Keratinocyte (primary cell): ENCODE measurements at regions not wholly inside any gene's neighbourhood (a gene's known extent, or its start where the extent isn't known, plus 50 kb on each side); places are given as distances from the start of the nearest gene placed in this dataset.

ENCODE experiments used
- DNase-seq: peaks from one replicate; pipeline ENCODE4 v3.0.0-alpha.2; 2011; ENCODE audit warnings: low read depth, missing footprints, low spot score
- FAIRE-seq: peaks from 2 replicates; lab custom pipeline; 2011; peaks lifted over from hg19 to GRCh38; lab: Jason Lieb, UNC
- H2AFZ ChIP-seq: 2 replicates; pipeline ENCODE4 v1.6.0; 2012; ENCODE audit warnings: low read length, control low read depth, inconsistent platforms; ENCODE audit not compliant: control insufficient read depth
- H3K27ac ChIP-seq: 2 replicates; pipeline ENCODE4 v1.5.1; 2011; ENCODE audit warnings: low read length; ENCODE audit not compliant: control insufficient read depth, insufficient read depth
- H3K27me3 ChIP-seq: 3 replicates; pipeline ENCODE4 v1.6.0; 2011; ENCODE audit warnings: low read length; ENCODE audit not compliant: control insufficient read depth, insufficient read depth; ENCODE audit errors: extremely low read depth
- H3K36me3 ChIP-seq, 2 experiments: 2 replicates in 1 of 2; 3 replicates in 1 of 2; pipeline ENCODE4 v1.5.1; 2011; ENCODE audit warnings: low read length in 2 of 2, mild to moderate bottlenecking in 1 of 2; ENCODE audit not compliant: control insufficient read depth in 2 of 2, insufficient read depth in 2 of 2; ENCODE audit errors: extremely low read depth in 1 of 2
- H3K4me1 ChIP-seq: 3 replicates; pipeline ENCODE4 v1.5.1; 2011; ENCODE audit warnings: low read length; ENCODE audit not compliant: control insufficient read depth, insufficient read depth; ENCODE audit errors: extremely low read depth
- H3K4me2 ChIP-seq: 3 replicates; pipeline ENCODE4 v1.6.0; 2011; ENCODE audit warnings: low read depth, low read length; ENCODE audit not compliant: control insufficient read depth, insufficient read depth; ENCODE audit errors: extremely low read depth
- H3K4me3 ChIP-seq, 3 experiments: fragments of 200-600 bp in 1 of 3; sonication (generic) in 1 of 3; 2 replicates in 2 of 3; 3 replicates in 1 of 3; pipeline ENCODE4 v1.5.1; 2011 to 2016; ENCODE audit warnings: low read length in 3 of 3, mild to moderate bottlenecking in 3 of 3, control low read depth in 2 of 3, inconsistent platforms in 1 of 3, low read depth in 1 of 3, mixed read lengths in 1 of 3, mixed run types in 1 of 3, moderate library complexity in 1 of 3; ENCODE audit not compliant: control insufficient read depth in 2 of 3, insufficient read depth in 2 of 3; ENCODE audit errors: extremely low read depth in 1 of 3
- H3K79me2 ChIP-seq: 2 replicates; pipeline ENCODE4 v1.6.0; 2012; ENCODE audit warnings: low read length; ENCODE audit not compliant: control insufficient read depth, insufficient read depth
- H3K9ac ChIP-seq: 3 replicates; pipeline ENCODE4 v1.6.0; 2011; ENCODE audit warnings: low read length; ENCODE audit not compliant: control insufficient read depth, insufficient read depth; ENCODE audit errors: extremely low read depth
- H3K9me1 ChIP-seq: 3 replicates; pipeline ENCODE4 v1.6.0; 2011; ENCODE audit warnings: low read length; ENCODE audit not compliant: control insufficient read depth, insufficient read depth; ENCODE audit errors: extremely low read depth
- H3K9me3 ChIP-seq: 2 replicates; pipeline ENCODE4 v1.5.1; 2012; ENCODE audit warnings: low read depth, low read length; ENCODE audit not compliant: control insufficient read depth
- H4K20me1 ChIP-seq: 3 replicates; pipeline ENCODE4 v1.6.0; 2011; ENCODE audit warnings: low read length; ENCODE audit not compliant: control insufficient read depth, insufficient read depth; ENCODE audit errors: extremely low read depth
- CTCF ChIP-seq, 3 experiments: IDR thresholded peaks in 1 of 3; conservative IDR thresholded peaks in 1 of 3; optimal IDR thresholded peaks in 1 of 3; 2 replicates in 2 of 3; 3 replicates in 1 of 3; pipeline versions ENCODE3 to v1.5.1; 2011; ENCODE audit warnings: low read length in 3 of 3, mild to moderate bottlenecking in 3 of 3, moderate library complexity in 2 of 3, control low read depth in 1 of 3, inconsistent platforms in 1 of 3; ENCODE audit not compliant: insufficient read depth in 2 of 3; ENCODE audit errors: extremely low read depth in 1 of 3
- EZH2 ChIP-seq: IDR thresholded peaks from one replicate; pipeline ENCODE4 v1.6.1; 2012; ENCODE audit warnings: inconsistent platforms, mild to moderate bottlenecking, low read length, moderate library complexity
- dilution Hi-C: fragments of 300-500 bp; cut with MboI; formaldehyde crosslinking; loops from one replicate; pipeline ENCODE4 v1.7.0; 2020; ENCODE audit warnings: low sequenced_read_pairs; ENCODE audit not compliant: extremely low pct_ligation_motif_present

GRCh38 chr9:95820074-95820473 lies 55.4 kb upstream of the ERCC6L2 start:
- Histone ChIP-seq H3K79me2 (no peaks in the 10 kb centered on the region), H3K36me3 (no peaks in the 10 kb centered on the region), H4K20me1 (no peaks in the 10 kb centered on the region), H3K27me3 (no peaks in the 10 kb centered on the region), H3K27ac (no peak overlapping the region), H3K4me2 (no peak overlapping the region), H3K9ac (no peak overlapping the region), H3K4me3 (no peak overlapping the region), H3K4me1 (peaks cover 6% of the 10 kb centered on the region), H3K9me3 (no peaks in the 10 kb centered on the region), H2AFZ (no peak overlapping the region), H3K9me1 (no peaks in the 10 kb centered on the region)
- dilution Hi-C loops, result no loop called here
- no peak for TF ChIP-seq EZH2
- no peak for TF ChIP-seq CTCF (optimal IDR thresholded peaks at IDR 0.05 in 1 of 3, IDR thresholded peaks at IDR 0.05 in 1 of 3, conservative IDR thresholded peaks at IDR 0.05 in 1 of 3; ENCODE audit: extremely low read depth in 1 of 3, insufficient read depth in 2 of 3, low read length in 3 of 3)
- FAIRE-seq, result no peak
- DNase-seq, result no peak

- Histone ChIP-seq H3K79me2 (no peaks in the 10 kb centered on the region), H3K27ac (no peak overlapping the region), H3K4me1 (peaks cover 6% of the 10 kb centered on the region), H3K9me3 (no peaks in the 10 kb centered on the region), H4K20me1 (no peaks in the 10 kb centered on the region), H3K9me1 (no peaks in the 10 kb centered on the region), H3K4me3 (no peak overlapping the region), H3K9ac (no peak overlapping the region), H3K27me3 (no peaks in the 10 kb centered on the region), H3K36me3 (no peaks in the 10 kb centered on the region), H3K4me2 (no peak overlapping the region), H2AFZ (no peak overlapping the region)
- dilution Hi-C loops, result no loop called here
- TF ChIP-seq CTCF (optimal IDR thresholded peaks at IDR 0.05 in 1 of 3, IDR thresholded peaks at IDR 0.05 in 1 of 3, conservative IDR thresholded peaks at IDR 0.05 in 1 of 3; ENCODE audit: extremely low read depth in 1 of 3, insufficient read depth in 2 of 3, low read length in 3 of 3) (no peak), EZH2 (no peak)
- FAIRE-seq (no peak), DNase-seq (no peak)
Measured at GRCh38 chr9:95819636-95820035, 55.9 kb upstream of the ERCC6L2 start.
